ENCODE measurements at regions not wholly inside any gene's neighbourhood (a gene's known extent, or its start where the extent isn't known, plus 50 kb on each side); places are given as distances from the start of the nearest gene placed in this dataset.

GRCh38 chr12:70157099-70157498 lies 86.1 kb upstream of the CNOT2 start:
- DNase-seq = no peak

GRCh38 chr12:70165450-70165849 lies 77.8 kb upstream of the CNOT2 start:
- no peak for DNase-seq

- DNase-seq = no peak
These were observed 66.9 kb upstream of the CNOT2 start for GRCh38 chr12:70176290-70176689.

- no peak for DNase-seq
These were observed 65.6 kb upstream of the CNOT2 start for GRCh38 chr12:70177631-70178030.

GRCh38 chr12:70178038-70178437 lies 65.2 kb upstream of the CNOT2 start:
- DNase-seq = no peak

GRCh38 chr12:70180130-70180529 lies 63.1 kb upstream of the CNOT2 start:
- no peak for DNase-seq

- DNase-seq = no peak
These were observed 57.9 kb upstream of the CNOT2 start for GRCh38 chr12:70185301-70185700.

GRCh38 chr12:70186436-70186835 lies 56.8 kb upstream of the CNOT2 start:
- DNase-seq = no peak

- DNase-seq = no peak
These were observed 52.8 kb upstream of the CNOT2 start for GRCh38 chr12:70190262-70191010.
